Adrenal gland (tissue), 9 donors: ENCODE measurements at regions not wholly inside any gene's neighbourhood (a gene's known extent, or its start where the extent isn't known, plus 50 kb on each side); places are given as distances from the start of the nearest gene placed in this dataset.

Source experiments
- DNase-seq, 7 donors: peaks; one replicate each; pipeline ENCODE4 v3.0.0-alpha.2; 2019 to 2020
- H3K27ac ChIP-seq, 5 donors: fragments of 200-600 bp; sonication (generic) in 4 of 5; 1 replicate in 3 of 5; 2 replicates in 2 of 5; pipeline versions ENCODE4 v1.5.1 to v1.8.0; 2016 to 2020; ENCODE audit warnings: mild to moderate bottlenecking in 1 of 5
- H3K27me3 ChIP-seq: fragments of 200-600 bp; 2 replicates; pipeline ENCODE4 v1.8.0; 2021
- H3K36me3 ChIP-seq, 2 donors: fragments of 200-600 bp; replicated peaks in 1 of 2; 1 replicate in 1 of 2; 2 replicates in 1 of 2; pipeline versions ENCODE4 v1.5.1 to v1.8.0; 2018 to 2022
- H3K4me1 ChIP-seq, 2 donors: fragments of 200-600 bp; replicated peaks in 1 of 2; 1 replicate in 1 of 2; 2 replicates in 1 of 2; pipeline versions ENCODE4 v1.5.1 to v1.8.0; 2018 to 2021
- H3K4me3 ChIP-seq, 4 donors: fragments of 200-600 bp; sonication (generic) in 3 of 4; one replicate each; pipeline ENCODE4 v1.5.1; 2016 to 2018
- H3K9me3 ChIP-seq, 3 donors: fragments of 200-600 bp; sonication (generic) in 1 of 3; replicated peaks in 1 of 3; 1 replicate in 2 of 3; 2 replicates in 1 of 3; pipeline versions ENCODE4 v1.5.1 to v1.8.0; 2016 to 2021
- CTCF ChIP-seq, 6 experiments: fragments of 450-650 bp in 4 of 6; fragments of 200-600 bp in 2 of 6; sonication (generic) in 1 of 6; IDR thresholded peaks; 1 replicate in 5 of 6; 2 replicates in 1 of 6; pipeline versions ENCODE4 v1.5.1 to v1.8.0; 2016 to 2021; ENCODE audit warnings: antibody characterized with exemption in 6 of 6, mild to moderate bottlenecking in 2 of 6, moderate library complexity in 1 of 6
- POLR2A ChIP-seq, 2 donors: fragments of 450-650 bp; IDR thresholded peaks; one replicate each; pipeline ENCODE4 v1.6.1; 2017; ENCODE audit warnings: antibody characterized with exemption in 2 of 2, mild to moderate bottlenecking in 2 of 2, moderate library complexity in 1 of 2
- WGBS, 4 donors: extraction: QIAGEN DNeasy Blood & Tissue Kit in 2 of 4; methylation state at CpG; one replicate each; pipeline versions ENCODE4 v1.1.5 to v1.1.7; 2013 to 2017; 5-methylcytosine and 5-hydroxymethylcytosine counted together
- intact Hi-C, 2 donors: fragments of 100-400 bp; cut with DNase I; formaldehyde crosslinking; loops; one replicate each; pipeline versions ENCODE4 v1.14.1 to v1.15.0; 2022 to 2023
- donor health status: healthy with polysubstance abuse.
- donor health status: Bipolar disorder and iron deficiency.
- donor health status: DM: yes; HTN: yes; CAD: no.
- donor health status: DM: no; HTN: no; CAD: no.
- donor health status: DM: no; HTN: no; CAD: no.

GRCh38 chr22:33991620-33992019 is 71.3 kb upstream of the LARGE1 start:
- no peak overlapping the region for H3K4me3 ChIP-seq
- H3K27me3 ChIP-seq: no peaks in the 10 kb centered on the region
- H3K36me3 ChIP-seq: no peaks in the 10 kb centered on the region
- WGBS, 4 donors: 9 to 31% (median 15%) methylated on average over 1 of the region's 1 CpG
- TF ChIP-seq POLR2A (IDR thresholded peaks at IDR 0.05): no peak
- TF ChIP-seq CTCF (IDR thresholded peaks at IDR 0.05): no peak
- no peak overlapping the region for H3K27ac ChIP-seq
- H3K9me3 ChIP-seq: no peaks in the 10 kb centered on the region
- intact Hi-C loops: no loop called here
- no peaks in the 10 kb centered on the region for H3K4me1 ChIP-seq
- DNase-seq: no peak

- Histone ChIP-seq H3K4me3 (no peak overlapping the region), H3K4me1 (no peaks in the 10 kb centered on the region), H3K27ac (no peak overlapping the region), H3K36me3 (no peaks in the 10 kb centered on the region), H3K27me3 (peaks cover 5% of the 10 kb centered on the region), H3K9me3 (no peaks in the 10 kb centered on the region)
- intact Hi-C loops: no loop called here
- TF ChIP-seq POLR2A (IDR thresholded peaks at IDR 0.05) (no peak), CTCF (IDR thresholded peaks at IDR 0.05) (no peak)
- 57 to 68% (median 61%) methylated on average over 3 of the region's 3 CpGs for WGBS, 4 donors
- DNase-seq: no peak
These were observed 76.5 kb upstream of the LARGE1 start for GRCh38 chr22:33996824-33997223.

- Histone ChIP-seq H3K27me3 (peaks cover 5% of the 10 kb centered on the region), H3K27ac (no peak overlapping the region), H3K36me3 (no peaks in the 10 kb centered on the region), H3K9me3 (no peaks in the 10 kb centered on the region), H3K4me1 (no peaks in the 10 kb centered on the region), H3K4me3 (no peak overlapping the region)
- intact Hi-C loops: no loop called here
- 57 to 74% (median 60%) methylated on average over 2 of the region's 2 CpGs for WGBS, 4 donors
- no peak for DNase-seq
- TF ChIP-seq CTCF (IDR thresholded peaks at IDR 0.05) (no peak), POLR2A (IDR thresholded peaks at IDR 0.05) (no peak)
These were observed 80.7 kb upstream of the LARGE1 start for GRCh38 chr22:34000879-34001526.

GRCh38 chr22:34001701-34002466 is 81.6 kb upstream of the LARGE1 start:
- no peak overlapping the region for H3K27ac ChIP-seq
- TF ChIP-seq POLR2A (IDR thresholded peaks at IDR 0.05) (no peak), CTCF (IDR thresholded peaks at IDR 0.05) (no peak)
- 56 to 82% (median 74%) methylated on average over 3 of the region's 3 CpGs for WGBS, 4 donors
- H3K36me3 ChIP-seq: no peaks in the 10 kb centered on the region
- no peak for DNase-seq
- intact Hi-C loops: no loop called here
- peaks cover 5% of the 10 kb centered on the region for H3K27me3 ChIP-seq
- no peaks in the 10 kb centered on the region for H3K9me3 ChIP-seq
- no peak overlapping the region for H3K4me3 ChIP-seq
- H3K4me1 ChIP-seq: no peaks in the 10 kb centered on the region
